AG10803 (cell line): ENCODE measurements at regions not wholly inside any gene's neighbourhood (a gene's known extent, or its start where the extent isn't known, plus 50 kb on each side); places are given as distances from the start of the nearest gene placed in this dataset.

Source experiments
- DNase-seq: peaks from one replicate; pipeline ENCODE4 v3.0.0; 2010; ENCODE audit warnings: low read depth
- H3K4me3 ChIP-seq: 2 replicates; pipeline ENCODE4 v1.5.1; 2011; ENCODE audit warnings: mild to moderate bottlenecking, low read length, control low read depth
- TF ChIP-seq, protein P1 (sequence below): conservative IDR thresholded peaks from 2 replicates; pipeline ENCODE4 v1.5.1; 2011; ENCODE audit warnings: mild to moderate bottlenecking, low read length, control low read depth, inconsistent platforms

DNA sequence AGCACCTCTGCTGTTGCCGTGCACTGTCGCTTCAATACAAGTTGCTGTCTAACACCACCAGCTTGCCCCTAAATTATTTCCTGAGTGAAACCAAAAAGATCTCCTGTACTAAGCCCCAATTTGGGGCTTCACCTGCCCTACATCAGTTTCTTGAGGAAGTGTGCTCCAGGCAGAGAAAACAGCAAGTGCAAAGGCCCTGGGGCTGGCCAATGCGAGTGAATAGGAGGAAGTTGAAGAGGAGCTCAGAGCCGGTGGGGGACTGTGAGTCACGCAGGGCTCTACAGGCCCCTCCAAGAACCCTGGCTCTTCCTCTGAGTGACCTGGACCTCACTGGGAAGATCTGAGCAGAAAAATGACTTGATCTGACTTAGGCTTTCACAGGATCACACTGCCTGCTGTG, 117.2 kb downstream of the IPO8 start:
- H3K4me3 ChIP-seq: no peak overlapping the region
- TF ChIP-seq, protein P1, sequence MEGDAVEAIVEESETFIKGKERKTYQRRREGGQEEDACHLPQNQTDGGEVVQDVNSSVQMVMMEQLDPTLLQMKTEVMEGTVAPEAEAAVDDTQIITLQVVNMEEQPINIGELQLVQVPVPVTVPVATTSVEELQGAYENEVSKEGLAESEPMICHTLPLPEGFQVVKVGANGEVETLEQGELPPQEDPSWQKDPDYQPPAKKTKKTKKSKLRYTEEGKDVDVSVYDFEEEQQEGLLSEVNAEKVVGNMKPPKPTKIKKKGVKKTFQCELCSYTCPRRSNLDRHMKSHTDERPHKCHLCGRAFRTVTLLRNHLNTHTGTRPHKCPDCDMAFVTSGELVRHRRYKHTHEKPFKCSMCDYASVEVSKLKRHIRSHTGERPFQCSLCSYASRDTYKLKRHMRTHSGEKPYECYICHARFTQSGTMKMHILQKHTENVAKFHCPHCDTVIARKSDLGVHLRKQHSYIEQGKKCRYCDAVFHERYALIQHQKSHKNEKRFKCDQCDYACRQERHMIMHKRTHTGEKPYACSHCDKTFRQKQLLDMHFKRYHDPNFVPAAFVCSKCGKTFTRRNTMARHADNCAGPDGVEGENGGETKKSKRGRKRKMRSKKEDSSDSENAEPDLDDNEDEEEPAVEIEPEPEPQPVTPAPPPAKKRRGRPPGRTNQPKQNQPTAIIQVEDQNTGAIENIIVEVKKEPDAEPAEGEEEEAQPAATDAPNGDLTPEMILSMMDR: no peak
- DNase-seq: no peak

DNA sequence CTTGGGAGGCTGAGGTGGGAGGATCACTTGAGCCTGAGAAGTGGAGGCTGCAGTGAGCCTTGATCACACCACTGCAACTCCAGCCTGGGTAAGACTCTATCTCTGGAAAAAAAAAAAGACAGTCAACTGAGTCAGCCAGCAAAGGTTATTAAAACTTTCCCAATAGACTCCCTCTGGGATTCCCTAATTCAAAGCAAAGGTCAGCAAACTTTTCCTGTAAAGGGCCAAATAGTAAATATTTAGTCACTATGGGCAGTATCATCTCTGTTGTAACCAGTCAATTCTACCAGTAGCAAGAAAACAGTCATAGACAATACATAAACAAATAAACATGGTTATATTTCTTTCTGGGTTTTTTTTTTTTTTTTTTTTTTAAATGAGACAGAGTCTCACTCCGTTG, 122.5 kb downstream of the IPO8 start:
- no peak for DNase-seq
- TF ChIP-seq, protein P1: no peak
- no peak overlapping the region for H3K4me3 ChIP-seq

DNA sequence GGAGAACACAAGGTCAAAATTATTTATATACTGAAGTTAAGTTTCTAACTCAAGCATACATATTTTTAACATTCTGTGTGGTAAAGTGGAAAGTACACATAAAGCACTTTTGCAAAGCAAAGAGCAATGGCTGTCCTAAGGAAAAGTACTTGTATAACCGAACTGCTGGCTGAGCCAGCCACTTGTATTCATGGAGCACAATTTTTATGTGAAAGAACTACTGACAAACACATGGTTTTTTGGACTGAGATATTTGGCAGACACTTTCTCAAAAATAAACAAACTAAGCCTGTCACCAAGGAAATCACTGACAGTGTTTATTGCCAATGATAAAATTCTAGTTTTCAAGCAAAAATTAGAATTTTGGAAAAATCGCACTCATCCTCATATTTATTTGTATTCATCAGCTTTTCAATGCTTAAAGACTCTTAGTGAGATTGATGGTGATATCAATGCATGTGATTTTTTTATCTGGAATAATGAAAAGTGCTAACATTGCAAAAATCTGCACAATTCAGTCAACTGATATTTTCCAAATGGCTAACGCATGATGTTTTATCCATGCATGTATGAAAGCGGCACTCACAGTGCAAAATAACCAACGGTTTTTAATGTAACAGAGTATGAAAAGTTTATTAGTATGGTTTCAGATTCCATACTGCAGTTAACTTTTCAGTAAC, 125.3 kb downstream of the IPO8 start:
- TF ChIP-seq, protein P1: no peak
- no peak overlapping the region for H3K4me3 ChIP-seq
- no peak for DNase-seq

DNA sequence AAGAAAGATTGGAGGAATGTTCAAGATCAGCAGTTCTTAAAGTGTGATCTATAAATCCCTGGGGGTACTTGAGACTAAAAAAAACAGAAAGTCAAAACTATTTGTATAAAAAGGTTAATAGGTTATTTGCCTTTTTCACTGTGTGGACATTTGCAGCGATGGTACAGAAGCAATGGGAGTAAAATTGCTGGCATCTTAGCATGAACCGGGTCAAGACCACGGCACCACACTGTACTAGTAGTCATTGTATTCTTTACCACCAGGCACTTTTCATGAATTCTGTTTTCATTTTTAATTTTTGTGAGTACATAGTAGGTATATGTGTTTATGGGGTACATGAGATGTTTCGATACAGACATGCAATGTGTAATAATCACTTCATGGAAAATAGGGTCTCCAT, 126.2 kb downstream of the IPO8 start:
- TF ChIP-seq, protein P1: no peak
- DNase-seq: no peak
- no peak overlapping the region for H3K4me3 ChIP-seq

DNA sequence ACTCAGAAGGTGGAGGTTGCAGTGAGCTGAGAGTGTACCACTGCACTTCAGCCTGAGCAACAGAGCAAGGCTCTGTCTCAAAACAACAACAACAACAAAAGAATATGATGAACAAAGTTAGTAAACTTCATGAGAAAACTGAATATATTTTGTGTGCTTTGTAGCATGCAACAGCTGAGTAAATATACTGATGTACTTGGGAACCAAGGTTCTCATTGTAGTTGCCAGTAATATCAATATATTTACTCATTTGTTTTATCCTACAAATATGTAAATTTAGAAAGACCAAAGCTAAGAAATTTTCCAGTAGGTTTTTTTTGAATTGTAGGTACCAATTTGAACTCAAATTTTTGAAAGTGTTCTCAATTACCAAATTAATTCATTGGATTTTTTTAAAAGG, 127.2 kb downstream of the IPO8 start:
- no peak overlapping the region for H3K4me3 ChIP-seq
- DNase-seq: no peak
- TF ChIP-seq, protein P1: no peak

DNA sequence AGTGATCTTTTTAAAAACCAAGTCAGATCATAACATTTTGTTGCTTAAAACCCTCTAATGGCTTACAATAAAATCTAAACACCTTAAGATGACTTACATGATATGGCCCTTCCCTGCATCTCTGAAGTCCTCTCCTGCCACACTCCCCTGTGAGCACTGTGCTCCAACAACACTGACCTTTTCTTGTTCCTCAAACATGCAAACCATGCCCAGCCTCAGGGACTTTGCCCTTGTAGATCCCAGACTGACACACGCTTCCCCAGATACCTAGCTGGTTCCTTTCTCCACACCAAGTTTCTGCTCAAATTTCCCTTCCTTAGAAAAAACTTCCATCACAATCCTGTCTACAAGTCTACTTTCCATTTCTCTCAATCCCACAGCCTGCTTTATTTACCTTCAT, 128.6 kb downstream of the IPO8 start:
- no peak for DNase-seq
- H3K4me3 ChIP-seq: no peak overlapping the region
- TF ChIP-seq, protein P1: no peak

DNA sequence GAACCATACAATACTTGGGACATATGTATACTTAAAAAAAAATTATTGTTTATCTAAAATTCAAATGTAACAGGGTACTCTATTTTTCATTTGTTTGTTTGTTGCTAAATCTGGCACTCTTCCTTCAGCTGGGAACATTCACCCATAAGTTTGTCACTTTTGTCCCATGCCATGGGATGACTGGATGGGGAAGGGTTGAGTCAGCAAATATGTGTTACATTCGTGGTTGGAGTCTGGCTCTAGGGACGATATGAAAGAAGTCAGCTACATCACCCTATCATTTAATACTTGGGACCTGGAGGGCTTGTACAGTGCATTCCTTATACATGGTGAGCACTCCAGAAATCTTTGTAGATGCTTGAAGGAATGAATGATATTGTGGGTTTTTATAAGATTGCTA, 131.3 kb downstream of the IPO8 start:
- DNase-seq: no peak
- H3K4me3 ChIP-seq: no peak overlapping the region
- TF ChIP-seq, protein P1: no peak
